ENCODE measurements at regions not wholly inside any gene's neighbourhood (a gene's known extent, or its start where the extent isn't known, plus 50 kb on each side); places are given as distances from the start of the nearest gene placed in this dataset.
"Not testable (repeated sequence)": the region's sequence is repeated elsewhere in the genome, so short reads cannot be mapped to it uniquely, and the experiment has no call there.

DNA sequence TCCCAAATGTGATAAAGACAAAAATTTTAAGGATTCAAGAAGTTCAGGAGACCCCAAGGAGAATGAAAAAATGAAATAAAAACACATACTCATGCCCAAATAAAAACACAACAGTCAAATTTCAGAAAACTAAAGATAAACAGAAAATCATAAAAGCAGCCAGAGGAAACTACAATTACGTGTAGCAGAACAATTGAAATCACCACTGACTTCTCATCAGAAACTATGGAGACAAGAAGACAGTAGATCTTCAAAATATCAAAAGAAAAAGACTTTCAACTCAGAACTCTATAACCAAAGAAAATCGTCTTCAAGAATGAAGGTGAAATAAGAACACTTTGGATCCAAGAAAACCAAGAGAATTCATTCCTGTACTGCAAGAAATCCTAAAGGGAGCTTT, 54.9 kb downstream of the DIO3 start:
- DNase-seq = no peak

GRCh38 chr14:101619484-101619883, 58.2 kb downstream of the DIO3 start:
- DNase-seq = no peak

GRCh38 chr14:101620031-101620788, 58.9 kb downstream of the DIO3 start:
- no peak for DNase-seq

DNA sequence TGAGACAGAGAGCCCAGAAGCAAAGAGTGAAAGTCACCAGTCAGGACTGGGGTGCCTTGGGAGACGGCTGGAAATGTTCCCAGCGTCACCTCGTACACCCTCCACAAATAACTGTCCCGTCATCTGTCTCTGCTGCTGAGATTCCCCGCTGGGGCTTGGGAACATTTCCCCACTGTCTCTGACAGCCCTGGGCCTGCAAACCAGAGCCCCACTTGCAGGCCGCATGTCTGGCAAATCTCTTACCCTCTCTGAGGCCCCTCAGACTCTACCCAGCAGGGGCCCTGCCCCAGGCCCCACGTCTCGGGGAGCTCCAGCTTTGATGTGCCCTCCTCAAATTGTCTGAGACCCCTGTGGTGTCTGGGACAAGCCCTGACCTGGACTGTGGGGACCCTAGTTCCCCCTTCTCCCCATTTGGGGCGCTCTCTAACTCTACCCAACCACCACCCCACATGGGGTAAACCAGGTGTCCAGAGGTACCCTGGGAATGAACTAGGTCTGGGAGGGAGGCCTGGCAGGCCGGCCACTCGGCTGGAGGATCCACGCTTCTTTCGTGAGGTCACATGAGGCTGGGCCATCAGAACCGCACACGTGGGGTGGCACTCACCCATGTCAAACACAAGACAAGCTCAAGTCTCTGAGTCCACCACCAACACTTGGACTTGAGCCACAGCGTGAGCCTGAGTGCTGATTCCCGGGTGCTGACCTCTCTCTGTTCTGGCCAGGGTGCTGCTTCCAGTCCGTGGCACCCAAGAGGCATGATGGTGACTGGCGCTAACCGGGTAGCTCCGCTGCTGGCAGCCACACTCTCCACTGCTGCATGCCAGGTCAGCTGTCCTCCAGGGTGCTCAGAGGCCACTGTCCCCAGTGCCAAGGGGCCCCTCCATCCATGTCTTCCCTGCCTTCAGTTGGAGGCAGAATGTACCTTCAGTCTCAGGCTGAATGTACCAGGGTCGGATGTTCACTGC, 59.8 kb downstream of the DIO3 start:
- no peak for DNase-seq

DNA sequence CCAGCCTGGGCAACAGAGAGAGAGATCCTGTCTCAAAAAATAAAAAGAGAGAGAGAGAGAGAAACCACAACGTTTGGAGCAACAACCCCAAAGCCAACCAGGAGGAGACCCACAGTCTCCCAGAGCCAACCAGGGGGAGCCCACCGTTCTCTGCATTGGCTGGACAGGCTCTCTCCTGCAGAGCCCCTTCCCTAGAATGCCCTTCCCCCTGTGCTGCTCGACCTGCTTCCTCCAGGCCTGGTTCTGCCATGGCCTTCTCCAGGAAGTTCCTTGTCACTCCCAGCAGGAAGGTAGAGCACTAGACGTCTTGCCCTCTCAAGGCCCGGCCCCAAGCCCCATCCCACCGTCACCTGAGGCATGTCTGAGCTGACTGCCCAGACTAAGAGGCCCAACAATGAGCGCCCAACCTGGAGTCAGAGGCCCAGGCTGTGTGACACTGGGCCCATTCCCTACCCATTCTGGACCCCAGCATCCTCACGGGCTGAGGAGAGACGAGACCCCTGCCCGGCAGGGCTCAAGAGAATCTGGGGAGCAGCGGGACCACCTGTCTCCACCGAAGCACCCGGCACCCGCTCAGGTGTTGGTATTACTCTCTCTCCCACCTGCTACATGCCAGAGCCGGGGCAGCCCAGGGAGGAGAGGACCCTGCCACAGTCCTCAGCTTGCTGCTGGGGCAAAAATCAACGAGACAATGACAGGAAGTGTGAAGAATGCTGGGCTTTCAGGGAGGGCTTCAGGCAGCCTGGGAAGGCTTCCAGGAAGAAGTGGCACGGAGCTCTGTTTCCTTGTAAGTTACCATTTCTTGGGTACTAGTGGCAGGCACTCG, 61.2 kb downstream of the DIO3 start:
- DNase-seq = no peak

GRCh38 chr14:101623077-101623372, 61.7 kb downstream of the DIO3 start:
- no peak for DNase-seq

DNA sequence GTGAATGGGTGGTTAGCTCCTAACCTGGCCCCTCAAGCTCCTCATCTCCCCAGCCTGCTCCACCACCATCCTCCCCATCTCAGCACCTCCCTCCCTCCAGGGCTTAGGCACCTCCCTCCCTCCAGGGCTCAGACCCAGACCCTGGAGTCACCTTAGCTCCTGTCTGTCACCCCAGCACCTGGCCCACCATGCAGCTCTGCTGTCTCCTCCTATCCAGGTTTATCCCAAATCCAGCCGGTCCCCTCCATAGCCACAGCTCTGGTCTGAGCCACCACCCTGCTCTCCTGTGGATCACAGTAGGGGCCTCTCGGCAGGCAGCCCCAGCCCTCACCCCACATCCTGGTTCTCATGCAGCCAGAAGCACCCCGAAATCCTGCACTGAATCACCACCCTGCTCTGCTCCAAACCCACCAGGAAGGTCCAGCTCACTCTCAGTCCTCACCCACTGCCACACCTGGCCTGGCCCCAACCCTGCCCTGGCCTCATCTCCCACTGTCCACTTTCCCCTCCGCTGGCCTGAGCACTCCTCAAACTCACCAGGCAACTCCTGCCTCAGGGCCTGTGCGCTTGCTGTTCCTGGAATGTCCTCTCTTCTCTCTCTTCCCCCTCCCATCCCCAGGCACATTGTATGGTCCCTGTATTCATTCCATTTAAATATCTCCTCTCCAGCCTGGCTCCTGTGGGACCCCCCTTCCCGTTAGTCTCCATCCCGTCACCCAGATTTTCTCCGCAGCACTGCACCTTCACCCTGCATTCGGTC, 62.6 kb downstream of the DIO3 start:
- no peak for DNase-seq

- no peak for DNase-seq
Measured at GRCh38 chr14:101624536-101624935, 63.2 kb downstream of the DIO3 start.

- DNase-seq = no peak
Measured at GRCh38 chr14:101625336-101626097, 64.2 kb downstream of the DIO3 start.

GRCh38 chr14:101626331-101626730, 65.0 kb downstream of the DIO3 start:
- no peak for DNase-seq

DNA sequence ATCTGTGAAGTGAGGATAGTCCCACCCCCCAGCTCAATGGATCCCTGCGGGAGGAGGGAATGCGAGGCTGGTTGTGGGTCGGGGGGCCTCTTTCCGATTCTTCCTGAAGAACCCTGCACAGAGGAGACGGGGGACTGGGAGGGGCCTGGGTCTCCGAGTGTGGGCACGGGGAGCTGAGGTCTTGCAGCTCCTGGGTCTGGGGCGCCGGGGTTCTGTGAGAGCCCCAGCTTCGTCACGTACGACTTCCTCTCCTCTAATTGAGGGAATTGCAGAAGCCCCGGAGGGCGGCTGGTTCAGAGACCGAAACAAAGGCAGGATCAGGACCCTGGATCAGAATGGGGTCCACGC, 66.6 kb downstream of the DIO3 start:
- DNase-seq = no peak

DNA sequence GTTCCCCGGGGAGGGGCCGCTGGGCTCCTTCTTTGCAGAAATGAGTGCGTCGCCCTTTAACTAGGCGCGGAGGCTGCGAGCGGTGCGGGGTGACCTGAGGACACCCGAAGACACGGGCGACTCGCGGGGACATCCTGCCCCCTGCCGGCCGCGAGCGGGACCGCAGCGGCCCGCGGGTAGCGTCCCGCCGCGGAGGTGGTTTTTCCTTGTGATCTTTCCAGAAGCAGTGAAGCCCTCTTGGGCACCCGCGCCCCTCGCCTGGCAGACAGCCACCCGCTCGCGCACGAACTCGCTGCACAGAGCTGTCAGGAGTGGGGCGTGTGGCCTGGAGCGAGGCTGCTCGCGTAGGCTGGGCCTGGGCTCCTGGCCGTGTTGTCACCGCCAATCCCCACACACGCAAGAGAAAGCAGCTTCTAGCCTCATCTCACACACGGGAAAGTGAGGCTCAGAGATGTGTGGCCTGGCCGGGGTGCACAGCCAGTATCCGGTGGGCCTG, 67.2 kb downstream of the DIO3 start:
- peak; percentile 43 for DNase-seq

- DNase-seq = no peak
Measured at GRCh38 chr14:101628975-101629374, 67.7 kb downstream of the DIO3 start.

- no peak for DNase-seq
Measured at GRCh38 chr14:101630056-101630965, 69.0 kb downstream of the DIO3 start.

- no peak for DNase-seq
Measured at GRCh38 chr14:101631199-101631598, 69.9 kb downstream of the DIO3 start.

DNA sequence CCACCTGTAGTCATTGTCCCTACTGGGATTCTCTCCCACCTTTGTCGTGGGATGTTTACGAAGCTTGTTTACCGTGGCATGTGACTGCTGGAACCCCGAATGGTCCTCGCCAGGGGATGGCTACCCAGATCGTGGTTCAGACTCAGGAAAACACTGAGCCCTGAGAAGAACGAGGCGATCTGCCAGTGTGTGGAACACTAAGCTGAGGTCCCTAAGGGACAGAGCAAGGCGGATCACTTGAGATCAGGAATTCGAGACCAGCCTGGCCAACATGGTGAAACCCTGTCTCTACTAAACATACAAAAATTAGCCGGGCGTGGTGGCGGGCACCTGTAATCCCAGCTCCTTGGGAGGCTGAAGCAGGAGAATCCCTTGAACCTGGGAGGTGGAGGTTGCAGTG, 70.7 kb downstream of the DIO3 start:
- DNase-seq = not testable (repeated sequence)

GRCh38 chr14:101632520-101632919, 71.2 kb downstream of the DIO3 start:
- no peak for DNase-seq

GRCh38 chr14:101633276-101633675, 72.0 kb downstream of the DIO3 start:
- DNase-seq = no peak

- DNase-seq = no peak
Measured at GRCh38 chr14:101634202-101634849, 73.0 kb downstream of the DIO3 start.

Data from NCI-H1105 (cell line).